T47D (cell line): ENCODE measurements at regions not wholly inside any gene's neighbourhood (a gene's known extent, or its start where the extent isn't known, plus 50 kb on each side); places are given as distances from the start of the nearest gene placed in this dataset.
"Not testable (repeated sequence)": the region's sequence is repeated elsewhere in the genome, so short reads cannot be mapped to it uniquely, and the experiment has no call there.

Source experiments
- DNase-seq, 2 experiments: peaks; one replicate each; pipeline versions ENCODE4 v3.0.0 to v3.0.0-alpha.2; 2011 to 2012; ENCODE audit warnings: low read depth in 1 of 2, low spot score in 1 of 2
- JUND ChIP-seq: IDR thresholded peaks from 2 replicates; pipeline ENCODE4 v1.6.1; 2012; ENCODE audit warnings: low read depth
- in situ Hi-C: cut with HindIII; loops from 2 replicates; pipeline ENCODE4 v1.10.0; 2016; ENCODE audit warnings: low sequenced_read_pairs, low pct_unique_long_range_greater_than_20kb

DNA sequence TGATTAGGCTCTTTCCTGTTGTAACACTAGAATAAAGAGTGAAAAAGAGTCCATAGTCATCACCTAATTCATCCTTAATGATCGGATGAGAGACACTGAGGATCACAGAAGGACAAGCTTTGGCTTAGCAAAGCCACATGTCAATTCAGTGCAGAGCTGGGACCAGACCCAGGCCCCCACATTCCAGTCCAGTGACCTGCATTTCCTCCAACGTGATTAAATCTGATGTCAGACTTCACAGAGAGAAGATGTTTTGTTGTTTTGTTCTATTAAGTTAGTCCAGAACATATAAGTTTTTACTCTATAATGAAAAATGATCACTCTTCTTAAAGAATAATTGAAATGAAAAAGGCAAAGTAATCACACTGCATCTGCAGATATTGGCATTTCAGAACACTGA is 377.9 kb upstream of the PAPPA start:
- no peak for DNase-seq
- TF ChIP-seq JUND, result no peak
- in situ Hi-C loops, result no loop called here

DNA sequence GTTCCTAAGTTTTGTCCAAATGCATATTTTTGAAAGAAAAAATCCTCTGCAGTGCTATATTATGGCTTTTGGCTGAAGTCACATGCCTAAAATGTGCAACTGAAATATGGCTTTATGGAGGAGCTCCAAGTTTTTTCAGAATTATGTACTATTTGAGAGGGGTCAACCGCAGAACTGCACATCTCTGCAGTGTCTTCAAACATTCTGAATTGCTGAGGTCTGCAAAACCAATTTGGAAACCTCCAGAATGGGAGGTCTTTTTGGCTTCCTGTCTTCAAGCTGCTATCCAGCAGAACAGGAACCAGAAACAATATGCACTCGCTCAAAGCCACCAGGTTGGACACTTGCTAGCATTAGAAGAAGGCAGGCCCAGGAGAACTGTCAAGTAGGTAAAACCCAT is 376.0 kb upstream of the PAPPA start:
- in situ Hi-C loops, result no loop called here
- no peak for TF ChIP-seq JUND
- no peak for DNase-seq

DNA sequence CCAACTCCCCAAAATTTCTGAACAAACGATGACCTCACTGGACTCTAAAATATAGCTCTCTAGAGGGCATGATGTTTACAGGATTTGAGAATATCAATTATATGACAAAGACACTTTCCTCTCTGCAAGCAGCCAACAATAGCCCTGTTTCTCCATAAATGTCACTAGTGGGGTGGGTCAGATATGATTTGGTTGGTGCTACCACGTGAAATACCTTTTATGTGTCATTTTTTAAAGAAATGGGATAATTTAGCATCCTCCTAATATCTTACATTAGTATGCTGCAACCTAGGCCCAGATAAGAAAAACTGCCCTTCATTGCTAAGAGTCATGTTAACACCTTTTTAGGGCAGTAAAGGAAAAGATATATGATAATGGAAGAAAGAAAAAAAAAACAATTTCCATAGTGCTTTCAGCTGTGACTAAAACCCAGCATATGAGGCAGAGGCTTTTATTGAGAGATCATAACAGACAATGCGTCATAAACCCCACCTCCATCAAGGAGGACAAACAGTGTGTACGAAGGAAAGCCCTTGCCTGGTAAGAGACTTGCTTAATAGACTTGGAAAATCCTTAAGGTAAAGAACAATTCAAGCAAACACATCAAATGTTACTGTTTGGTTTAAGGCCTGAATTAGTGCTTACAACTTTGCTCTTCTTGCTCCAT is 372.4 kb upstream of the PAPPA start:
- TF ChIP-seq JUND, result no peak
- DNase-seq, result no peak
- in situ Hi-C loops, result no loop called here

DNA sequence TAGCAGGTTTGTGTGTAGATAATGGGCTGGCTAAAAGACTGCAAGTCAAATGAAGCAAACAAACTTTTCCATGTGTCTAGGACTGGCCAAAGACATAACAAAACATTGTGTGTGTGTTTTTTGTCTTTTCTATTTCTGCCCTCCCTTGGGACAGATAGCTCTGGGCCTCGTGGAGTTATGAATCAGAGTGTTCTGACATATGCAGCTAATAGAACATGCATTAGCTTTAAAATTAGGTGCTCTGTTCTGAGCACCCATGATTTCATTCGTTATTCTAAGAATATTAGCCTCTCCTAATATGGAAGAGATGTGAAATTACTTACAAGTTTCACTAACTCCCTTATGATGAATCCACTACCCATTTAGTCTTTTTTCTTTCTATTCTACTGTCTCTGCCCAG is 367.3 kb upstream of the PAPPA start:
- no peak for TF ChIP-seq JUND
- DNase-seq, result no peak
- in situ Hi-C loops, result no loop called here

DNA sequence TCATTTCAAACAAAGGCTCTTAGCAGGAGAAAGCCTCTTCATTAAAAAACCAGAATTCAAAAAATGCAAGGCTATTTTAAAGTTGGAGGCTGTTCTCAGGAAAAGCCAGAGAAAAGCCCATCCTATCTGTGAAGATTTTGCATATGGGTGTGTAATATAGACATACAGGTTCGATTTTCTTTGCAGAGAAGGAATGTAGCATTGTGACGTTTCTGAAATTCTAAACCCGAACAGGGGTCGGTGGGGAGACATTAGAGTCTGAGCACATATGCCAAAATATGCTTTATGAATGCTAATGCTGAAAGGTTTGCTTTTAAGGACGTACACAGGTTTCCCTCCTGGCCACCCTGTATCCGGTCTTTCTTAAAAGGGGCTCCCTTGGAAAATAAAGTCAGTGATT is 363.1 kb upstream of the PAPPA start:
- TF ChIP-seq JUND, result no peak
- DNase-seq, result no peak
- in situ Hi-C loops, result no loop called here

DNA sequence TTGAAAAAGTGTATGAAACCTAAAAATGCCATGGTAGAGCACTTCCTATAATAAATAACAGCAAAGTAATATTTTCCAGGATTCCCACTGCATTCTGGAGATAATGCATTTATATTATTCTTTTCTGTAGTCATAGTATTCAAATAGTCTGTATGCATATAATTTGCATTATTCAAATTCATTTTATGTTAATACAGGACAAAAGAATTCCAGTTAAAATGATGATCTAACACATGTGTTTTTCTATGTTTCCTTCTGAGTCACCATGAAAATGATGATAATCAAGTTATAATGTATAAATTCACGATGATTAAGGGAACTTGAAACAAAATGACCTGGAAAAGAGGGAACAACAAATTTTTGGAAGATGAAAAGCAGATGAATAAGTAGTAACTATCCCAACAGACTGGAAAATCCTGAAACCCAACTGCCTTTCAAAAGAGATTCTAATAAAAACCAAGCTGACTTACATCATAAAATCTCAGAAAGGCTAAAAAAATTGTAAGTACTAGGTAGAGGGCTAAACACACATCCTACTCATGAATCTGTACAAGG is 358.6 kb upstream of the PAPPA start:
- in situ Hi-C loops, result no loop called here
- TF ChIP-seq JUND, result no peak
- DNase-seq, result no peak

DNA sequence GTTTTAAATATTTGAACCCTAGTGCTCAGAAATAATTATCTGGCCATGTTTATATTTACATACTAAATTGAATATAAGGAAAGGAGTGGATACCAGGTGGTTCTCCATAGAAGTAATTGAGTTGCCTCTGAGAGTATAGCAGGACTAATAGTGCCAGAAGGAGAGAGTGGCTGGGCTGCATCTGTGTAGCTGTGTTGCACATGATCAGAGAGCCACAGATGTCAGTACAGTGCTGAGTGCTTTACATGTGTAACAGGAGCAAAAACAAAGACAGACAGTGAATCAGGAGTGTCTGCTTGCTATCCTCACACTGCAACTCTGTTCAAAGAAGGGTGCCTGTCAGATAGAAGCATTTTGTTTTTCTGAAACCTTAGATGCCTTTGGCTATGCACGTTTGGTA is 353.9 kb upstream of the PAPPA start:
- DNase-seq, result no peak
- no peak for TF ChIP-seq JUND
- in situ Hi-C loops, result no loop called here

DNA sequence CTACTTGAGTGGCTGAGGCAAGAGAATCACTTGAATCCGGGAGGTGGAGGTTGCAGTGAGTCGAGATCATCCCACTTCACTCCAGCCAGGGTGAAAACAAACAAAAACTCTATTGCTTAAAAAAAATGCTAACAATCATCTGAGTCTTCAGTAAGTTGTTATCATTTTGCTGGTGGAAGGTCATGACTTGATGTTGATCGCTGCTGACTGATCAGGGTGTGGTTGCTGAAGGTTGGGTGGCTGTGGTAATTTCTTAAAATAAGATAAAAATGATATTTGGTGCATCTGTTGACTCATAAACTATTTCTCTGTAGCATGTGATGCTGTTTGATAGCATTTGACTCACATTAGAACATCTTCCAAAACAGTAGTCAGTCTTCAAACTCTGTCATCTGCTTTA is 349.4 kb upstream of the PAPPA start:
- no peak for TF ChIP-seq JUND
- no peak for DNase-seq
- in situ Hi-C loops, result no loop called here

DNA sequence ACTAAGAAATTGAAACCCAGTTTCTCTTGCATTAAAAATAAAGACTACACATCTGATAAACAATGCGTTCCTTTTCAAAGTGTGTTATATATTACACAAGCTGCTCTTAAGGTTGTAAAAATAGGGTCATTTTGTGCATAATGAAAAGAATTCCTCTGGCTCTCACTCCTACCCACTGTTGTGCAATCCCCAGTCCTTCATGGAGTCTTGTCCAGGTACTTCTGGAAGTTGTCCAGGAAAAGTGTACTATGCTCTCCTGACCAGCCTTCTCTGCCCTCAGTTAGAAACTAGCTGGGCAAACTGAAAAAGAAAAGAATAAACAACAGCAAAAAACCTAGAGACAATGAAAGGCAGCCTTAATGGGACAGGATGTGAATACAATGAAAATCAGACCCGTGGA is 345.5 kb upstream of the PAPPA start:
- no peak for TF ChIP-seq JUND
- no peak for DNase-seq
- in situ Hi-C loops, result no loop called here

DNA sequence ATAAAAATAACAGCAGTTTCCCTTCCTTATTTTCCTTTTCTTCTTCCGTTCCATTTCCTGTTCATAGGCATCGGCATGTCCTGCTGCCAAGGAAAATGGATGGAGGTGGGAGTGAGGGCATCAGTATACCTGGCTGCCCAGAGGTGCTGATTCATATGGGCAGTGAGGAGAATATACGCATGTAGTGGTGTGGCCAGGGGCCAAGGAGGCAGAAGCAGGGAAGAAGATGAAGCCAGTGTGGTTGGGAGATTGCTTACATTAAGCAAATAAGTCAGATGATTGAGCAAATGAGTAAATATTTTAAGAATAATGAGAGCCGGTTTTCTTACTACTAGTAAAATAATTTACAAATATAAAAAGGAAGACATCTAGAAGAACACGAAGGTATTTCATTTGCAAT is 344.9 kb upstream of the PAPPA start:
- no peak for DNase-seq
- in situ Hi-C loops, result no loop called here
- no peak for TF ChIP-seq JUND

DNA sequence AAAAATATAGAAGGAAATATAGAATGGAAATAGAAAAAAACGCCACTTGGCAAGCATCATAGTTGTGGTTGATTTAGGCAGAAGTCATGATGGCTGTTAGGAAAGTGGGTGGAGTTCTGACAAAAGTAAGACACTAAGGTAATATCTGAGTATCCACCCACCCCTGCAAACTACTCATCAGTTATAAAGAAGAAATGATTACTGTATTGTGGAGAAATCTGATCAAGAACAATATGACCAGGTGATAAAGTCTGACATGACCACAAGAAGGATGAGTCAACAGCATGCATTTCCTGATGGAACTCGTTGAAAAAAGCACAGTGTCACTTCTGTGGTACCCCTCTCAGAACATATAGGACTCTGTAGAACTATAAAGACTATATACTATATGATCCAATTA is 343.4 kb upstream of the PAPPA start:
- in situ Hi-C loops, result no loop called here
- no peak for DNase-seq
- no peak for TF ChIP-seq JUND

DNA sequence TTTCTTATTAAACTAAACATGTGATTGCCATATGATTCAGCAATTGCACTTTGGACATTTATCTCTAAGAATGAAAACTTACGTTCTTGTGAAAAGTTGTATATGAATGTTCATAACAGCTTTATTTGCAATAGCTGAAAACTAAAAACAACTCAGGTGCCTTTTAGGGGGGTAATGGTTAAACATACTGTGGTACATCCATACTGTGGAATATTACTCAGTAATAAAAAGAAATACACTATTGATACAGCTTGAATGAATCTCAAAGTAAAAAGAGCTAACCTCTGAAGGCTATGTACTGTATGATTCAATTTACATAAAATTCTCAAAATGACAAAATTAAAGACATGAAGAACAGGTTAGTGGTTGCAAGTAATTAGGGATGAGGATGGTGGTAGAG is 339.5 kb upstream of the PAPPA start:
- TF ChIP-seq JUND, result no peak
- in situ Hi-C loops, result no loop called here
- no peak for DNase-seq

DNA sequence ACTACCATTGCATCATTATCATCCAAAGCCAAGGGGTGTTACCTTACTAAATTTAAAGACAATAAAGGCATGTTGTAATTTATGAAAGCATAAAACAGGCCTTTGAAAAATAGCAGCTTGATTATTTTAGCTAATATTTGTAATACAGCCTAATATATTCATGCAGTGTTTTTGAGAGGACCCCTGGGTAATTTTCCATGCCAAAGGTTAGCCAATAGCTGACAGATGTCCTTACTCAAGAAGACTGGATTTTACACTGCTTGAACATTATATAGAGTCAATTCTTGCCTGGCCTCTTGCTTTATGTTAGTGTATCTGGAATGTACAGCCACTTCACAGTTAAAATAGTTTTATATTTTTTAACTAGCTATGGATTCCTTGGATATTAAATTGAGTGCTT is 337.8 kb upstream of the PAPPA start:
- no peak for DNase-seq
- in situ Hi-C loops, result no loop called here
- TF ChIP-seq JUND, result no peak

DNA sequence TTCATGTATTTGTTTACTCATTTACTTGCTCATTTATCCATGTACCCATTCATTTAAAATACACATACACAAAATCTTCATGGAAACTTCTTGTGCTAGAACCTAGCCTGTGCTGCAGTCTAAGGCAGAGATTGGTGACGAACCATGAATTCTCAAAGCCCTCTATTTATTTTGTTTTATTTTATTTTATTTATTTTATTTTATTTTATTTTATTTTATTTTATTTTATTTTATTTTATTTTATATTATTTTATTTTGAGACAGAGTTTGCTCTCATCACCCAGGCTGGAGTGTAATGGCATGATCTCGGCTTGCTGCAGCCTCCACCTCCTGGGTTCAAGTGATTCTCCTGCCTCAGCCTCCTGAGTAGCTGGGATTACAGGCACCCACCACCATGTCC is 334.9 kb upstream of the PAPPA start:
- not testable (repeated sequence) for DNase-seq

More for the DNA sequence above, 334.9 kb upstream of the PAPPA start:
- in situ Hi-C loops, result not testable (repeated sequence)
